Nephron (organoid): ENCODE measurements at regions not wholly inside any gene's neighbourhood (a gene's known extent, or its start where the extent isn't known, plus 50 kb on each side); places are given as distances from the start of the nearest gene placed in this dataset.

ENCODE experiments used
- H3K27ac Mint-ChIP-seq, 3 experiments: 2 replicates each; pipeline ENCODE4 v1.8.0; 2020; ENCODE audit warnings: mixed read lengths in 3 of 3, mild to moderate bottlenecking in 2 of 3, moderate library complexity in 1 of 3
- H3K27me3 Mint-ChIP-seq: 2 replicates; pipeline ENCODE4 v1.8.0; 2021; ENCODE audit warnings: low read depth, mild to moderate bottlenecking, moderate library complexity, mixed read lengths
- H3K36me3 Mint-ChIP-seq: 2 replicates; pipeline ENCODE4 v1.8.0; 2020; ENCODE audit warnings: low read depth, mixed read lengths
- H3K4me1 Mint-ChIP-seq: 2 replicates; pipeline ENCODE4 v1.8.0; 2020; ENCODE audit warnings: mixed read lengths
- H3K4me3 Mint-ChIP-seq, 3 experiments: 2 replicates each; pipeline ENCODE4 v1.8.0; 2020; ENCODE audit warnings: mild to moderate bottlenecking in 3 of 3, mixed read lengths in 3 of 3, moderate library complexity in 2 of 3
- H3K9me3 Mint-ChIP-seq: 2 replicates; pipeline ENCODE4 v1.8.0; 2020; ENCODE audit warnings: mixed read lengths
- TF ChIP-seq, protein P1 (sequence below), 3 experiments: fragments of 200-600 bp; sonication (generic); IDR thresholded peaks; one replicate each; pipeline ENCODE4 v1.5.0; 2021; ENCODE audit warnings: antibody characterized with exemption in 3 of 3; ENCODE audit not compliant: unreplicated experiment in 3 of 3

DNA sequence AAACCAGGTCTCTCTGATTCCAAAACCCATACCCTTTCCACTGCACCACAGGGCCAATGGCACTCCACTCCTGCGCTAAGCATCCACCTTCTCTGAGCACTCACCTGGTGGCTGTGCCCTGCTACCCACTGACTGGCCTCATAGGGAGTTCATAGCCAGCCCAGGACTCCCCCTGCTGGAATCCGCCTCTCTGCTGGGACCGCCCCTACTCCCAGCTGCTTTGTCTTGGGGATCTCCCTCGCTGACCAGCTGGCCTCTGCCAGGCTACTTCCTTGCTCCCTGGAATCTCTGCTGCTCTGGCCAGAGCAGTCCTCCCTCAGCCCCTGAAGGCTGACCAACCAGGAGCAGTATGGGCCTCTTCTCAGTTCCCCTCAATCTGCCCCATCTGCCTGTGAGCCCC is 129.7 kb downstream of the FAXC start:
- Mint-ChIP-seq H3K27me3 (no peaks in the 10 kb centered on the region), H3K4me3 (no peak overlapping the region), H3K4me1 (no peaks in the 10 kb centered on the region), H3K27ac (no peak overlapping the region), H3K9me3 (no peaks in the 10 kb centered on the region), H3K36me3 (no peaks in the 10 kb centered on the region)
- TF ChIP-seq, protein P1, sequence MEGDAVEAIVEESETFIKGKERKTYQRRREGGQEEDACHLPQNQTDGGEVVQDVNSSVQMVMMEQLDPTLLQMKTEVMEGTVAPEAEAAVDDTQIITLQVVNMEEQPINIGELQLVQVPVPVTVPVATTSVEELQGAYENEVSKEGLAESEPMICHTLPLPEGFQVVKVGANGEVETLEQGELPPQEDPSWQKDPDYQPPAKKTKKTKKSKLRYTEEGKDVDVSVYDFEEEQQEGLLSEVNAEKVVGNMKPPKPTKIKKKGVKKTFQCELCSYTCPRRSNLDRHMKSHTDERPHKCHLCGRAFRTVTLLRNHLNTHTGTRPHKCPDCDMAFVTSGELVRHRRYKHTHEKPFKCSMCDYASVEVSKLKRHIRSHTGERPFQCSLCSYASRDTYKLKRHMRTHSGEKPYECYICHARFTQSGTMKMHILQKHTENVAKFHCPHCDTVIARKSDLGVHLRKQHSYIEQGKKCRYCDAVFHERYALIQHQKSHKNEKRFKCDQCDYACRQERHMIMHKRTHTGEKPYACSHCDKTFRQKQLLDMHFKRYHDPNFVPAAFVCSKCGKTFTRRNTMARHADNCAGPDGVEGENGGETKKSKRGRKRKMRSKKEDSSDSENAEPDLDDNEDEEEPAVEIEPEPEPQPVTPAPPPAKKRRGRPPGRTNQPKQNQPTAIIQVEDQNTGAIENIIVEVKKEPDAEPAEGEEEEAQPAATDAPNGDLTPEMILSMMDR (IDR thresholded peaks at IDR 0.05; ENCODE audit: unreplicated experiment in 3 of 3) = no peak

DNA sequence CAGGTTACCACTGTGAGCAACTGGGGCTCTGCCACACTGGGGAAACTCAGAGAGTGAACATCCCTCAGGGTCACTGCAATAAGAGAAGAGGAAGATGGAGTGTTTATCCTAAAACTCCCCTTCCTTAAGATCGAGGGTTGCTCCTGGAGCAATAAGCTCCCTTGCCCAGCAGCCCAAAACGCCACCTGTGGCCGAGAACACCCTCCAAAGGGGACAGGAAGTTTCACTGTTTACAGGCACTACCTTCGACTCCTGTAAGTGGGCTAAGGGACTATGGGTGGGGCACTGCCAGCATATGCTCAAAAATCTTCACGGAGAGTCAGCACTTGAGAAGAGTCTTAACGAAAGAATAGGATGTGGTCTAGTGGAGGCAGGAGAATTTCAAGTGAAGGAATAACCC is 132.5 kb downstream of the FAXC start:
- no peak overlapping the region for H3K27ac Mint-ChIP-seq
- H3K4me3 Mint-ChIP-seq = no peak overlapping the region
- TF ChIP-seq, protein P1 (IDR thresholded peaks at IDR 0.05; ENCODE audit: unreplicated experiment in 3 of 3) = no peak
- H3K36me3 Mint-ChIP-seq = no peaks in the 10 kb centered on the region
- H3K4me1 Mint-ChIP-seq = no peaks in the 10 kb centered on the region
- no peaks in the 10 kb centered on the region for H3K27me3 Mint-ChIP-seq
- no peaks in the 10 kb centered on the region for H3K9me3 Mint-ChIP-seq

DNA sequence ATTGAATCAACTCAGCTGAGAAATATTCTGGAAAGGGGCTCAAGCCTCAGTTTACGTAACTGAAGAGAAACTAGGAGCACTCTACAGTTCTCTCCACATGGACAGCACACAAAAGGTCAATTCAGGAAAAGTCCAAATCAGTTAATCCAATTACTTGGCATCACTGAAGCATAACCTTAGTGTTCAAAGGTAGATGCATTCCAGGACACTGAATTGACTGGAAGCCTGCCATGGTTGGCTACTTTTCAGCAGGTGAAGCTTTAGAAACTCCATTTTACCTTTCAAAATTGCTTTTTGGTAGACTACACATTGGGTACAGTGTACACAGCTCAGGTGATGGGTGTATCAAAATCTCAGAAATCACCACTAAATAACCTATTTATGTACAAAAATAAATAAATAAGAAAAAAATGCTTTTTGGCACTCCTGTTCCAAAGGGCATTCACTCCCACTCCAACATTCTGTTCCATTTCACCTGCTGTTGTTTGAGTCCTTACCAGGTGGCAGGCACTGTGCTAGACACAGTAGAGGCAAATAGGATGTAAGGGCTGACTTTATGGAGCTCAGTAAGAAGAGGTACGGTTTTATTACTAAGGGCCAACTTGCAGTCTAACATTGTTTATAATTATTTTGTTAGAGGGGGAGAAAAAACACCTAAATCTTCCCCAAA is 153.4 kb downstream of the FAXC start:
- no peaks in the 10 kb centered on the region for H3K27me3 Mint-ChIP-seq
- no peak overlapping the region for H3K27ac Mint-ChIP-seq
- TF ChIP-seq, protein P1 (IDR thresholded peaks at IDR 0.05; ENCODE audit: unreplicated experiment in 3 of 3) = no peak
- H3K36me3 Mint-ChIP-seq = no peaks in the 10 kb centered on the region
- H3K9me3 Mint-ChIP-seq = no peaks in the 10 kb centered on the region
- no peaks in the 10 kb centered on the region for H3K4me1 Mint-ChIP-seq
- H3K4me3 Mint-ChIP-seq = no peak overlapping the region

DNA sequence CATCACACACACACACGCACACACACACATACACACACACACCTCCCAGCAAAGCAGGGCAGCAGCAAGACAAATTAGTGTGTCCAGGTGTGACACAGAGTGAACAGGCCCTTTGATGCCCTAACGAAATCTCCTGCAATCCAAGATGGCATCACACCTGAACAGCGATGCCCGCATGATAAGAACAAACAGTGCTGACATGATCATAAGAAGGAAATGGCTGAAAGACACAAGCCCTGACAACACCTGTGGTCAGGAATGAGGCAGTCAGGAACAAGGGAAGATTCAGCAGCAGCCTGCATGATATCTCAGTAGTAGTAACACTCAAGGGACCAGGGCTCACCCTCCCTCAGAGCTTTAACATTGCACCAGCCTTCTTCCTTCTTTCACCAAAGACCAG is 156.9 kb downstream of the FAXC start:
- no peaks in the 10 kb centered on the region for H3K27me3 Mint-ChIP-seq
- no peak overlapping the region for H3K27ac Mint-ChIP-seq
- H3K4me3 Mint-ChIP-seq = no peak overlapping the region
- no peaks in the 10 kb centered on the region for H3K4me1 Mint-ChIP-seq
- H3K9me3 Mint-ChIP-seq = no peaks in the 10 kb centered on the region
- TF ChIP-seq, protein P1 (IDR thresholded peaks at IDR 0.05; ENCODE audit: unreplicated experiment in 3 of 3) = no peak
- no peaks in the 10 kb centered on the region for H3K36me3 Mint-ChIP-seq

DNA sequence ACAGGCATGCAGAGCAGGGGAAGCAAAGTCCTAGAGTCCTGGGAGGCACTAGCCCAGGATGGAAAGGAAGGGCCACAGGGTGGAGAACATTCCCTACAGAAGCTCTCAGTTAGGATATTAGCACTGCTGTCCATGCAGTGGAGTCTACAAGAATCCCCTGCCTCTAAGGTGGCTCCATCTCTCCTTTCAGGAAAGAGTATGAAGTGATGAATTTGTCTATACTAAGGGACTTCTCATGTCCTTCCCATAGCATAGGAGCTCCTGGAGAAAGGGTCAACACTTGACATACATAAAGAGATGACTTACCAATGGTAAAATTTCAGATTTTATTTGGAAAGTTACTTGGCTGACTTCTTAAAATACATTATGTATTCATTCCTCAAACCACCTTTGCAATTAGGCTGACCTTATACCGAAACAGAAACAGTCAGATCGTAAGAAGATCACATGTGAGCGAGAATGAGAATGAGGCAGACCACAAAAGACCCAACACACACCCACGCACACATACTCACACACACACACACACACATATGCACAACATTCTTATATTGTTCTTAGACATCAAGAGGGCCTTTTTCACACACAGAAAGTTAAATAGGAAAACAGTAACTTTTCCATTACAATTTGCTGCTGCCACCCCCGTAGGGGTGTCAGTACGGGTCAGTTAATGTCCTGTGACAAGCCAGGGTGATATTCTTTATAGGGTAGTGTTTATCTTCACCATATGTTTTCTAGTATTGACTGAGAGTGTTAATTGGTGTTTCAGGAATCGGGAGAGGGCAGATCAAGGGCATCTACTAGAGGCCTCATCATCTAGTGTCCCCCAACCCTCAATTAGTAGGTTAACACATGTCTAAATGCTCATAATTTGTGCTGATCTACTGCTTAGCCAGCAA is 159.4 kb downstream of the FAXC start:
- no peaks in the 10 kb centered on the region for H3K9me3 Mint-ChIP-seq
- H3K27ac Mint-ChIP-seq = no peak overlapping the region
- TF ChIP-seq, protein P1 (IDR thresholded peaks at IDR 0.05; ENCODE audit: unreplicated experiment in 3 of 3) = no peak
- no peaks in the 10 kb centered on the region for H3K4me1 Mint-ChIP-seq
- H3K27me3 Mint-ChIP-seq = no peaks in the 10 kb centered on the region
- no peak overlapping the region for H3K4me3 Mint-ChIP-seq
- no peaks in the 10 kb centered on the region for H3K36me3 Mint-ChIP-seq
